NCI-H748 treated with DMSO at 0.1 percent for 48 hours (cell line): ENCODE measurements at regions not wholly inside any gene's neighbourhood (a gene's known extent, or its start where the extent isn't known, plus 50 kb on each side); places are given as distances from the start of the nearest gene placed in this dataset.

Source experiments
- DNase-seq: peaks from one replicate; lab custom pipeline; 2025; lab: John Stamatoyannopoulos, UW

DNA sequence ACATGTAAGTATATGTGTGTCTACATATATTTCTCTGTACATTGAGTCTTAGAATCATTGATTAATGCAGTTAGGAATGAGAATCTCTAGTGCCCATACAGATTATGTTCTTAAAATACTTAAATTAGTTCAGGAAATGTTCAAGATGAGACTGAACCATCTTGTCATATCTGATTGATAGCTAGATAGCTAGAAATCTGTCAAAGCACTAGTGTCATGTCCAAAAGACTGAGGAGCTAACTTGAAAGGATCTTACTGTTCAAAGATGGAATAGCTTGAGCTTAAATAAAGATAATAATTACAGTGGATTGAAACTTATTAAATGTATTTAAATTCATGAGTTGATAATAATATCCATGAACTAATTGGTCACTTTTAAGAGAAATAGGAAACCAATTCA lies 191.7 kb upstream of the TCF21 start:
- no peak for DNase-seq

DNA sequence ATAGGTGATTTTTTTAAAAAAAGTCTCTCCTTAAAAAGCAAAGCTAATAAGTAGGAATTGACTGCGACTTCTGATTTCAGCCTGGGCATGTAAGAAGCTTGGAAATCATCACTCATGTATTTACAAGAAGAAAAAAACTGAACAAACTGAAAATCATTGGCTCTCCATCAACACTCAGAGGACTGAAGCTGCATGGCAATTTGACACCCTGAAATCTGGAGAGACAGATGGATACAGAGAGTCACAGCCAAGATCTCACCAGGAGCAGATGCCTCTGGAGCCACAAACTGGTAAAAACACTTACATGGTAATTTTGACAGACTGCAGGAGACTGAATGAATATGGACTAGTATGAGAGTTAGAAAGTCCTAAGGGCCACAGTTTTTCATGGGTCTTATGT lies 191.2 kb upstream of the TCF21 start:
- no peak for DNase-seq

DNA sequence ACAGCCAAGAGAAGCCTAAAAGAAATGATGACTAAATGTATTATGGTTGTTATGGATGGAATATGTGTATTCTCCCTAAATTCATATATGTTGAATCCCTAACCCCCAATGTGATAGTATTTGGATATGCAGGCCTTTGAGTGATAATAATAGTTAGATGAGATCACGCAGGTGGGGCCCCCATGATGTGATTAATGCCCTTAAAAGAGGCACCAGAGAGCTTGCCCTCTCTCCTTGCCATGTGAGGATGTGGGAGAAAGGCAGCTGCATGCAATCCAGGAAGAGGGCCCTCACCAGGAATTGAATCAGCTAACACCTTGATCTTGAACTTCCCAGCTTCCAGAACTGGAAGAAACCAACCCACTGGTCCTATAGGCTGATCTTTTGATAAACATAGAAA lies 190.6 kb upstream of the TCF21 start:
- DNase-seq = no peak

DNA sequence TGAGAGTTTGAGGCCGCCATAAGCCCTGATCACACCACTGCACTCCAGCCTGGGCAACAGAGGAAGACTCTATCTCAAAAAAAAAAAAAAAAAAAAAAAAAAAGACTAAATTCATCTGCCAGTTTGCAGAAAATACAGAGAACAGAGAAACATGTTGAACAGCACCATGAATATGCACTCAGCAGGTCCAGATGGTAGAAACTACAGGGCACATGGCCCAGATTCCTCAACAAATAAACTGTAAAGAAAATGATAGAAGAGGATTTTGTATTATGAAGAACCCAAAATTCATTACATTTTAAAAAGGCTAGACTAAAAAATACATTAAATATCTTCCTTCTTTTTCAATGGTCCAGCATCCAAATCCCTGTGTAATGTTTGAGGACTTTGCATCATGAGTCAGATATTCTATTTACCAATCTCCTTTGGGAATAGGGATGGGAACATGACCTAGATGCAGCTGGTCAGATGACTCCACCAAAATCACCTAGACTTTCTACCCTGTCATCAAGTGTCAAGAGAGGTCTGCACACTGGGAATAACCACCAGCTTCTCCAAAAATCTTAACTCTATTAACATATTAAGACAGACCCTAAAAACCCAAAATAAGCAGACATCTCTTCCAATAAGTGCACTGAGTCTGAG lies 189.1 kb upstream of the TCF21 start:
- DNase-seq = no peak

DNA sequence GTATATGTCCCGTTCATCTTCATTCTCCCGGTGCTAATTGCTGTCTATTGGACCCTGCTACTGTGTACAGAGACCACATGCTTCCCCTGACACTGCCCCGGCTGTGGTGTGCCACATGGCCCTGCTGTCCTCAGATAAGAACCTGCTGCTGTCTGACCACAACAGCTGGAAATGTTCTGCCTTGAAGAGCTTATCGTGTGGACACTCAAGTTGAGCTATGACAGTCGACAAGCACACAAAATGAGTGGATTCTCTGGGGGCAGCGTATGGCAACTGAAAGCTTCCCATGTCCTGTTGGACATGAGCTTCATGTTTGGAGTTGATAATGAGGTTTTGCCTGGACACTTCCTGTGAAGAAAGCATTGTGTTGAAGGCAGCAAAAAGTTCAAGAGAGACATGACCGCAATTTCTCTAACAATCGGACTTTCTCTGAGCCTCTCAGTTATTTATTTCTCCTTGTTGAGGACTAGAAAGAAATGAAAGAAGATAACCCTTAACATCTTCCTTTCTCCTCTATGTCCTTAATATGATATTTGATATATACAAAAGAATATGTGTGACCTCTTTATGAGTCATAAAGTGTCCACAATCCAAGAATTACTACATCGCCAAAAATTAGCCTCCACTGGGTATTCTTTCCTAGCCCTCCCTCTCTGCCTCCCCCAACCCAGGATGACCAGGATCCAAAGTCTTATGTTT lies 187.1 kb upstream of the TCF21 start:
- no peak for DNase-seq

DNA sequence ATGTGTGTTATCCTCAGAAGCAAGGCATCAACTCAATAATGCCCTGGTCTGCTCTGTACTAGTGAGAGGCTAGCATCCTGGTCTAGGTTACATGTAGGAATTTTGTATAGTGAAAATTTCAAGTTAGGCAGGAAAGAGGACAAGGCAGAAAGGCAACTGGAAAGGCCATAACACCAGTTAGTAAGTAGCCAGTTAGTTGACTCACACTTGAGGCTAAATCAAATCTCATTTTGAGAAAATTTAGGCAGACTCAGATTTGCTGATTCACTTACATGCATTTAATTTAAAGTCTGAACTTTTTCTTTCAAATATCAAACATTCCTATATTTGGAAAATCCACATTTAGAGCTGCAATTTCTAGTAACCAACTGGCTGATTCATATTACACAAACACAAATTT lies 184.5 kb upstream of the TCF21 start:
- DNase-seq = no peak

DNA sequence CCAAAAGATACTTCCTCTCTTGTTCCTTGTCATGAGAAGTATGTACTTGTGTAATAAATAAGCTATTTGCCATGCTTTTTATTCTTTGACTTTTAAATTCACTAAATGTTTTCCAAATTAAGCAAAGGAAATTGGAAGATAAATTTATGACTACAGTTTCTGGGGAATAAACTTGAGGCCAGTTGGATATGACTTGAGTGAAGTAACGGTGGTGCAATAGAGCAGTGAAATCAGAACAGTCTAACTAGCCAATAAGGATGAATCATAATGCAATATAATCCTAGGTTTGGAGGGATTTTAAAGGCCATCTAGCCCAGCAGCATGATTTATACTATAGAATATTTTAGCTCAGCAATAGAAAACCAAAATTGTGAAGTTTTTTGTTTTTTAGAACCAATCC lies 183.8 kb upstream of the TCF21 start:
- no peak for DNase-seq

DNA sequence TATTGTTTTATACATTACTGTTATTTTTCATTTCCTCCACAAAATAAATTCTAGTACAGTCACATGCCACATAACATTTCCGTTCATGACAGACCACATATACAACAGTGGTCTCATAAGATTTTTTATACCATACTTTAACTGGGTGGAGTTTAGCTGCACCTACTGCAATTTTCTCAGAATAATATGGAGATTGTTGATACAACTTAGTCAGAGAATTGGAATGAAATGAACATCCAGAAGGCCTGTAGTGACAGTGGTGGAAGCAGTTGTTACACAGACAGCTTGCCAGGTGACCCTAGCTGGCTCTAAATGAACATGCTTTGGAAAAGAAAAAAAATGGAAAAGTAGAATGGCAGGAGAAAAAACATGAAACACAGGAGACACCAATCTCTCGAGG lies 183.2 kb upstream of the TCF21 start:
- DNase-seq = no peak

DNA sequence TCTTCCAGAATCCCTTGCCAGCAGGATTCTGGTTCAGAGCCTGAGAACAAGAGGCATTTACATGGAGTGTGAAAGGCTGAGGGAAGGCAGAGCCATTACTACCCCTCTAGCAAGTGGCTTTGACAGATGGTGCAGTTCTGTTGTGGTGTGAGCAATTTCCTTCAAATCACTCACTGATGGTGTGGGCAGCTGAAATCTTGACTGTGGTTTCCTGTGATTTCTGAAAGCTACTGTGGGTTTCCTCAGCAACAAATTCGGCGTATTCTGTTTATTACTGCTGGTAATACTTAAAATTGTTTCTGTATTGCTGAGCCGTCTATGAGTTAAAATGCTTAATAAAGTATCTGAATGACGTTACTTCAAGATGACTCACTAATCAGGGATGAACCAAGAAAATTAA lies 181.5 kb upstream of the TCF21 start:
- DNase-seq = no peak

DNA sequence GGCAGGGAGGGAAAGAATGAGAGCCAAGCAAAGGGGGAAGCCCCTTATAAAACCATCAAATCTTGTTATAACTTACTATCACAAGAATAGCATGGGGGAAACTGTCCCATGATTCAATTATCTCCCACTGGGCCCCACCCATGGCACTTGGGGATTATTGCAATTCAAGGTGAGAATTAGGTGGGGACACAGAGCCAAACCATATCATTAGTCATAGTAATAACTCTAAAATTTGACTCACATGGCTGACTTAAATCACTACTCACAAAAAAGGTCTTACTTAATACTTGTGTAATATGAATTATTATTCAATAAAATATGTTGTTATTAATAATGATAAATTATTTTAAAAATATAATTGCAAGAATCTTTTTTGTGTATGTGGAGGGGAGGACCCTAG lies 178.1 kb upstream of the TCF21 start:
- no peak for DNase-seq

DNA sequence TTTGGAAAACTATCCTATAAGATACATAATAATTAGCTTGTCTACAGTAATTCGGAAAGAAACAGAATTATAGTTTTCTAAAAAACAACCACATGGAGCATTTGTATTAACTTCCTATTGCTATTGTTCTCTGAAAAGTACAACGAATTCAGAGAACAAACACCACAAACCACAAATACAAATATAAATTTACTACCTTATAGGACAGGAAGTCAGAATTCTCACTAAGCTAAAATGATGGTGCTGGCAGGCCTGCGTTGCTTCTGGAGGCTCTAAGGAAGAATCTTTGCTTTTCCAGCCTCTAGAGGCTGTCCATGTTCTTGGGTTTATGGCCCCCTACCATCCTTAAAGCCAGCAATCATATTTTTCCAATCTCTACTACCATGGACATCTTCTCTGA lies 173.6 kb upstream of the TCF21 start:
- no peak for DNase-seq

DNA sequence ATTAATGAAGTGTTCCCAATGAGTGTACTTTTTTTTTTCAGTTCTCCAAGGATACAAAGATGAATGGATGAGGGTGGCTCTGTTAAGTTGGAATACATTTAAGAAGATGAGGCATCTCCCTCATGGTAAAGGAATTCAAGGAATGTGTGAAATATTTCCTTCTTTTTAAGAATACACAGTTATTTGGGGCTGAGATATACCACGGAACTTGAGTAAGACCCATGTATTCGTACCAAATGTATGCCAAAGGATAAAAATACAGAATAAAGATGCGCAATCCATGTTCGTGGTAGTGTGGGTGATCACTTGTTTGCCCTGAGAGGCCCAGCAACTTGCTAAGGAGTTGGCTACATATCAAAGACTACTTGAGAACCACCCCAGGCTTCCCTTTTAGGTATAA lies 164.2 kb upstream of the TCF21 start:
- no peak for DNase-seq

DNA sequence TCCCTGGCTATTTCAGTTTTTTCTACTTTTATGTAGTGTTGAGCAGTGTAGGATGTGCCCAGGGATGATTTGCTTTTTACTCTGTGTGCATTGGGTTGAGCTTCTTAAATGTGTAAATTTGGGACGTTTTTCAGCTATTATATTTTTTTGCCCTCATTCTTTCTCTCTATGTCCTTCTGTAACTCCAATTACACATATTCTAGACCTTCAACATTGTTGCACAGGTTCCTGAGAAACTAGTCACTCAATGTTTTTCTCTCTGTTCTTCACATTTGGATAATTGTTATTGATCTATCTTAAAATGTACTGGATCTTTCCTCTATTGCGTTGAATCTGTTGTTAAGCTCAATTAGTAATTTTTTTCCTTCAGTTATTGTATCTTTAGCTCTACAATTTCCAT lies 162.7 kb upstream of the TCF21 start:
- DNase-seq = no peak

DNA sequence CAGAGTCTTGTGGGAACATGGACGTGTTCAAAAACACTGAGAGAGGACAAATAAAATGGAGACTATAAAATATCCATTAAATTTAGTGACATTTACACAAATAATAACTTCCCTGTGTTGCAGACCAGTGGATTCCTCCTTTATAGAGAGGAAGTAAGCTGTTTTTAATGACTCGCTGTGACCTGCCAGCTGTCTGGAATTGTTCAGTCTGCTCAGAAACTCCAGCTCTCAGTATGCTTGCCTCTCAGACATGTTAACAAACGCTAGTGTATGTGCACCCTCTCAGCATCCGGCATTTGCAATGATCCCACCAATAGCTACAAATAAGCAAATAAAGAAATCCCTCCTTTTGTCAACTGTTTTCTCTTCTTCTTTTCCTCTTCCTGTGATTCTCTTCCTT lies 158.0 kb upstream of the TCF21 start:
- DNase-seq = no peak

DNA sequence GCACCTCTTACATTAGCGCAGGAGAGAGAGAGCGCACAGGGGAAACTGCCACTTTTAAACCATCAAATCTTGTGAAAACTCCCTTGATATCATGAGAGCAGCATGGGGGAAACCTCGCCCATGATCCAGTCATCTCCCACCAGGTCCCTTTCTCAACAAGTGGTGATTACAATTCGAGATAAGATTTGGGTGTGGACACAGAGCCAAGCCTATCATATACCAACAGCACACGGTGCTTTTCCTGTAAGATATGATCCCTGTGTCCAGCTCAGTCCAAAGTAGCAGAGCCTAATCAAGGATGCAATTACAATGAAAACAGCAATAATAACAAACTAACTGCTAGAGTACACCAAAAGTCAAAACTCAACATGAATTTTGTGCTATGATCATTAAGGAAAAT lies 148.7 kb upstream of the TCF21 start:
- DNase-seq = no peak

DNA sequence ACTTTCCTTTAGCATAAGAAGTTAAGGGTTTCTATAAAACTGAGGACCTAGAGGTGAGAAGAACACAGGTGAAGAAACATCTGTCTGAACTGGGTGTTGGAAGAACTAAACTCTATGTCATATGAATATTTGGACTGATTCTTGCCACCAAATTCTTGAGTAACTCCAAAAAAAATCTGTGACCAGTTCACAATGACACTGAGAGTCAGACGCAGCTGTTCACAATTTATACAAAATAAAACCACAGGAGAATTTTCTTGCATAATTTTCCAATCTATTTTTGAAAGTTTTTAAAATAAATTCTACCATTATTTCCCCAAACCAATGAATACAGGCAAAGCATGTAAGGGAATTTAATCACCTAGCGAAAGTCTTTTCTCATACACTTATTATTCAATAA lies 148.1 kb upstream of the TCF21 start:
- no peak for DNase-seq

DNA sequence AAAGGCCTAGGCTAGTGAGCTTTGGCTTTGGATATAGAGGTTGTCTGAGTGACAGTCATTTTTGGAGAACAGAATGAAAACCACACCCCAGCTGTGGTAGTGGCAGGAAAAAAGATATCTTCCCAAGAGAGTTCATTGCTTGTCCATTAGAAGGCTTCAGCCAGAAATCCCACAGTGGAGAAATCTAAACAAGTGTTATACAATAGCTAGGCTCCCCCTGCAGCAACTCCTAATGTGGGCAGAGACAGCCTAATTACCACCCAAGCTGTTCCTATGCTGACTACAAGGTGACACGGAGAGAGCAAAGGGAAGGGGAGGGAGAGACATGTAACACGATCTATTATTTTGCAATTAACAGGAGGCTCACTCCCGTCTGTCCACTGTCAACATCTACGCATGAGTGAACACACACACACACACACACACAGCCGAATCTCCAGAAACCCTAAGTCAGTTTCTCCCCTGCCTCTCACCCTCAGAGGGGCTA lies 147.5 kb upstream of the TCF21 start:
- peak; percentile 89 for DNase-seq

DNA sequence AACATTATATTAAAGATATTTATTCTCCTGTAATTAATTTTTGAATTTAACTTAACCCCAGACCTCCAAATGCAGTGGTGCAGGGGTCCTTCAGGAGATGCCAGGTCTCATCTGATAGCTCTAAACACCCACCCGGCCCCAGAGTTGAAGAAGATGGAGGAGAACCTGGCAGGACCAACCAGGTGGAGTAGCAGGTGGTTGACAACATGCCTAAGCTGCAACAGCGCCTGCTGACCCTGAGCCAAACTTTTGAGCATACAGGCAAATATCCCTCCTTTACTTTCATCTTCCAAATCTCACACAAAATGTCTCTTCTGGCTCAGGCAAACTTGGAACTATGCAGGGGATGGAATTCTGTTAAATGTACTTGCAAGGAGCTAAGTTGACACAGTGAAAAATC lies 145.3 kb upstream of the TCF21 start:
- no peak for DNase-seq

DNA sequence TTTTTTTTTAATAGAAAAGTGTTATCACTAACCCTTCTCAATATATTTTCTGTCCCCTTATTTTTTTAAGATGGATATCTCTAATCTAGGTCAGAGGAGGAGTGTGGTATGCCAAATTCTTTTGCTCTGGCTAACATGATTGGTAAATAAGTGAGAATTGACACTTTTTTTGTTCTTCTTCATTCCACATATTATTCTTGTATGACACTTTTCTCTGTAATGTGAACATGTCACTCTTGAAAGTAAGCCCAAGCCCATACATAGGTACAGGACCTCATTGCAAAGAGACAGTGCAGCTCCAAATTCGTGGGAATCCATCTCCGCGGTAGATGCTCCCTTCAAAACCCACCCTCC lies 142.5 kb upstream of the TCF21 start:
- no peak for DNase-seq

DNA sequence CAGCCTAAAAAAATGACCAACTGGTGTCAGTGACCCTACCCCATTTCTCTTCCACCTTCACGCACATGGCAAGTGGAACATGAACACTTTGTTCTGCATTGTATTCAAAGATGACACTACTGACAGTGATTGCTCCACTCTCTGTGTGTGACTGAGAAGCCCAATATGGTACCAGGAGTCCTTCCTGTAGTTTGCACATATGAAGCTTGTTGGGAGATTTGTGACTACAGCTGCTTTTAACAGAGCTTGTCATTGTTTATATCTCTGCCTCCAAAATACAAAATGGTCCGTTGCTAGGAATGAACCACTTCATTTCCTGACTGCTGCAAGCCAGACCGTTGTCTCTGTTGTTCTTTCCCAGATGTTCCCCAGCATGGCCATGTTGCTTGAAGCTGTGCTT lies 140.3 kb upstream of the TCF21 start:
- no peak for DNase-seq

DNA sequence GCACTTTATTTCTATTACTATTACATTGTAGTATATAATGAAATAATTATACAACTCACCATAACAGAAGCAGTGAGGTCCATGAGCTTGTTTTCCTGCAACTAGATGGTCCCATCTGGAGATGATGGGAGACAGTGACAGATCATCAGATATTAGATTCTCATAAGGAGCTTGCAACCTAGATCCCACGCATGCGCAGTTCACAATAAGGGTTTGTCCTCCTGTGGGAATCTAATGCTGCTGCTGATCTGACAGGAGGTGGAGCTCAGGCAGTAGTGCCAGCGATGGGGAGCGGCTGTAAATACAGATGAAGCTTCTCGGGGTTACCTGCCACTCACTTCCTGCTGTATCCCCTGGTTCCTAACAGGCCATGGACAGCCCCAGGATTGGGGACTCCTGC lies 139.5 kb upstream of the TCF21 start:
- DNase-seq = no peak

DNA sequence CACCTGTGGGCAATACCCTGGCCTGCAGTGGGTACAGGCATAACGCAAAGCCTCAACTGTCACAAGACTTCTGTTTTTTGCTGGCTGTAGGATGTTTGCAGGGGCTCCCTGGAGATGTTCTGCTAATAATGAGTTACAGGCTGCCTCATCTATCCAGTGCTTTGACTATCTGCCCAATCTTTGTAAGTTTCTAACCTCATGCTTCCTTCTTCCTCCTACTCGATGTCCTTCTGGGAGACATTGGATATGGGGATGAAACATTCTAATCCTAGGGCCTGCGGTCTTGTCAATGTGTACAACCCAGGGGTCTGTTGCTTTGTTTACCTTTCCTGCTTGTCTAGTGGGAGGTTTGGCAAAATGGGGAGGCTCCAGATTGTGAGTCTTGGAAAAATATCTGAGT lies 136.8 kb upstream of the TCF21 start:
- DNase-seq = no peak

DNA sequence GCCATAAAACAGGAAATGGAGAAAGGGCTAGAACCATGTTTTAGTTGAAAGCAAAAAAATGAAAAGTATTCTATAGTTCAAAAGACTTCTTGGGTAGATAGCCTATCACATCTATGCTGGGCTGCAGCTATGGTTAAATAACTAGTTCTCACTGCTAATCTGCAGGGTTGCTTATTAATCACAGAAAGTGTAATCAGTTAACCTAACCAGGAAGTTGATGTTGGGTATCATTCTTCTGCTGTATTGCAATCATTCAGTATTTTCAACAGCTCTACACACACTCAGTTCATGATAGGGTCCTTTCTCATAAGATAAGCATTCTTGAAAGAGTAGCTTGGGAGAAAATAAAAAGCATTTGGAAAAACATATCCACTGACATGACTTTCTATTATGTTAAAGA lies 135.2 kb upstream of the TCF21 start:
- no peak for DNase-seq

DNA sequence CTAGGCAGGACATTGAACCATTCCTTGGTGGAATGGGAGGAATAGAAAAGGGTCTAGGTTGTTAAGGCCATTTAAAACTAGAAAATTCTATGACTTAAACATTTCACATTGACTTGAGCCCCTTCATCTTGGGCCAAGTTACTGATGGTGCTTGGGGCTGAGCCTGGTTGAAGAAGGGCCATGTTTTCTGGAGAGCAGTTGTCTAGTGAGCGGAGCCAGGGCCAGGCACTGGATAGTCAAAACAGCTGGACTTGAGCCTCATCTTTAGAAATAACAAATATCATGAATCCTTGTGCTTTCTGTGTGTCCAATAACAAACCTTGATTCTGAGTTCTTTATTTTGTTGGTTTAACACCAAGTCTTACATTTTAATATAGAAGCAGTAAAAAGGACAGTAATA lies 134.6 kb upstream of the TCF21 start:
- no peak for DNase-seq
